GM19043 (cell line): ENCODE measurements at regions not wholly inside any gene's neighbourhood (a gene's known extent, or its start where the extent isn't known, plus 50 kb on each side); places are given as distances from the start of the nearest gene placed in this dataset.

ENCODE experiments used
- ATAC-seq: cut with Tn5 transposase; IDR thresholded peaks from one replicate; pipeline ENCODE4 v1.9.1; 2021; ENCODE audit warnings: low read depth; ENCODE audit not compliant: unreplicated experiment

DNA sequence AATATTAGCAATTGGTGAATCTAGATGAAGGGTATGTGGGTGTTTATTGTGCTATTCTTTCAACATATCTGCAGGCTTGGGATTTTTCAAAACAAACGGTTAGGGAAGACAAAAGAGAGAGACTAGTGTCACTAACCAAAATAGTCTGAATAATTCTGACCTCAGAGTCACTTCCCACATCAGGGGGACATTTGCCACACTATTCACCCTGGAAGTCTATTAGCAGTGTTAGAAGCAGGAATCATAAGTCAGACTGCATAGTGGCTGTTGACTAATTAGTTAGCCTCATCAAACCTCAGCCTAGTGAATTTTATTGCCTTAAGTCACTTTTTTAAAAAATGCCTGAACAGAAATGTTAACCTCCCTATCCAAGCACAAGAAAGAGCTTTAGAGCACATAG lies 169.2 kb upstream of the RGMB start:
- ATAC-seq: no peak

DNA sequence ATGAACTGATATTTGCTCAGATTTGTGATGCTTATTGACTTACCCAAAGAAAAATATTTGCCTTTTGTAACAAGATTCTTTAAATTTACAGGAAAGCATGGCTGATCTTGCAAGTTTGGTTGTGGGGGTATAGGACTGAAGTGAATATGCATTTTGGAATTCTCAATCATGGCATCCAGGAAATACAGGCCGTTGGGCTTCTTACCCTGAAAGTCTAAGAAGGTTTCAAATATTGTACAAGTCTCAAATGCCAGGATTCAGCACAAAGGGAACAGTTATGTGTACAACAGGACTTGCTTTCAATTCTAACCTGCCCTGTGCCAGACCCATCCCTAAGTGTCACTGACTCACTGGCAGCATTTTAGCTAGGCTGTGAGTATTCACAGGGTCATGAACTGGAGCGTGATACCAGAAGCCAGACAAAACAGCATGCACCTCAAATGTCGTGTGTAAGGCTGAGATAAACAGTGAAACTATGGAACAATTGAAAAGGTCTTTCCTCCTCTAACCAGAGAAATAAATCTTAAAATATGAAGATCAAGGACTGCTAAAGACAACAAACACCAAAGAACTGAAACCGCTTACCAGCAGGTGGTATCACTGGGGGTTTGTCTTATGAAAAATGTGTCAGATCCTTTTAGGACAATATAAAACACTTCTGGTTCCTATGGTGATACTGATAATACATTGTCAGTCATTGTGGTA lies 168.6 kb upstream of the RGMB start:
- ATAC-seq: no peak

GRCh38 chr5:98605426-98605825 lies 168.0 kb upstream of the RGMB start:
- ATAC-seq: no peak

DNA sequence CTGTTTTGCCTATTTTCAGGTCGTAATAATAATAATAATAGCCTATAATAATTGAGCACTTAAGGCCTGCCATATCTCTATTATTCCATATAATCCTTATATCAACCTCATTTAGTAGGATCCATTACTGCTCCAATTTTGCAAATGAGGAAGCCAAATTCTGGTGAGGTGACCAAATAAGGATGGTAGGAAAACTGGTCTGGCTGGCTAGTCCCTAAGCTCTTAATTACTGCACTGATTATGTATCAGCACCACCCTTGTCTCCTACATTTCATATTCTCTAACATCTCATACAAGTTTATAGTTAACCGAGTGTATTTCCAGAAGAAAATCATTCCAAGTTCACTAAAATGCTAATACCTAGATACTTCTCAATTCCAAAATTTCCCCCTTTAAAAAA lies 166.5 kb upstream of the RGMB start:
- ATAC-seq: no peak

DNA sequence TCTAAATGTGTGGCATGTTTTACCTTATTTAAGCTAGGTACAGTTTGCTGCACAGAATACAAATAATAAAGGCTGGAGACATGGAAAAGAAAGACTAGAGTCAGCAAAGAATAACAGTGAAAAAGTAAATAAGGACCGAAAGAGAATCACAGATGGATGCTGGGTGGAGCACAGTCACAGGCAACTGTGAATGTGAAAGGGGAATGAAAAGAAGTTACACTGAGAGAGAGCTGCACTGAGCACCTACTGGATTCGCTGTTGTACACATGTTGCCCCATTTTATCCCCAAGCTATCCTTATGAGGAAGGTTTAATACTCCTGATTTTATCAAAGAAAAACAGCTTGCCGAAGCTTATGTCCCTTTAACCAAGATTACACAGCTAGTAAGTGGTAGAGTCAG lies 165.4 kb upstream of the RGMB start:
- no peak for ATAC-seq

DNA sequence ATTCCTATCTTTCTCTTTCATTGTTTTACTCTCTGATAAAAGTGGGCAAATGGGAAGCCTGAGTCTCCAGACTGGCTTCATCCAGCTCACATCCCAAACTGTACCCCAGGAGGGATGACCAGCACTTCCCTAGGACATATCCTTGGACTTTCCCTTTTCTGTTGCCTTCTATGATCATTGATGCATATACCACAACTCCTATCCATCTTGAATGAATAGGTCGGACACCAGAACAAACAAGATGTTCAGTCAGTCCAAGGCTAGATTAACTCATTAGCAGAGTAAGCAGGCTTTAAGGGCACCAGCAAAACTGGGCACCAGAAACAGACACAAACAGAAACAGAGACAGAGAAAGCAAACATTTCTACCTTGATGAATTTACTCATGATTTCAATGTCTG lies 159.1 kb upstream of the RGMB start:
- no peak for ATAC-seq

- no peak for ATAC-seq
Measured at GRCh38 chr5:98621821-98622220, 151.6 kb upstream of the RGMB start.

DNA sequence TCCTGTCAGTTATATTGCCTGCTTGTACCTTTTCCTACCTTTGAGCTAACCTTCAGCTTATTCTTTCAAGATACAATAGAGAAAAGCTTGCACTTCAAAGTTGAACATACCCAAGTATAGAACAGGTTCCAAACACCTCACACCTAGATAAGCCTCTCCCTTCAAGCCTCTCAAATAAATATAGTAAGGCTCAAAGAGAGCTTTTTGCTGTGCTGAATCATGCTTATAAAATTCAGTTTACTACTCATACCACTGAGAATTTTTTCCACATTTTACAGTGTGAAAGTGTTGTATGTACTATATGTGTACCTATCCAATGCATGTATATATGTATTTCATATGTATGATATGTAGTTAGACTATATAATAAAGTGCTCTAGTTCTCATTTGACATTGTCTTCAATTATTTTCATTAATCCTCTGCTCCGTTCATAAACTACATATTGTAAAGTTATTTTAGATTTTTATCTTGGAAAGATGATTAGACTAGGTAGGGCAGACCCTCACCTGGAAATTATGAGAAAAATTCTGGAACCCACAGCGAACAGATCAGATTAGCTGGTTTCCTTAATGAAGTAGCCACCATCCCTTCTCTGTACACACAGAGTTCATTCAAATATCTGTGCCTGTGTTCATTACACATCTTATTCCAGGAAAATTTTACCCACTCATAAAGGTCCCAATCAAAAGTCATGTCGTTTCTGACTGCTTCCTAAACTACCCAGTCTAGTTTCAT lies 149.2 kb upstream of the RGMB start:
- ATAC-seq: no peak

DNA sequence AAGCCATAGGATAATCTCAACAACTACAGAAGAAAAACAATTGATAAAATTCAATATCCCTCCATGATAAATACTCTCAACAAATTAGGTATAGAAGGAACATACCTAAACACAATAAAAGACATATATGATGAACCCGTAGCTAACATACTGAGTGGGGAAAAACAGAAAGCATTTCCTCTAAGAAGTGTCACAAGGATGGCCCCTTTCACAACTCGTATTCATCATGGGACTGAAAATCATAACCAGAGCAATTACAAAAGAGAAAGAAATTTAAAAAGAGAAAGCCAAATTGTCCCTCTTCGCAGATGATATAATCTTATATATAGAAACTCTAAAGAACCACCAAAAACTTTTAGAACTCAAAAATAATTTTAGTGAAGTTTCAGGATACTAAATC lies 146.3 kb upstream of the RGMB start:
- no peak for ATAC-seq

- ATAC-seq: no peak
Measured at GRCh38 chr5:98630621-98631020, 142.8 kb upstream of the RGMB start.

DNA sequence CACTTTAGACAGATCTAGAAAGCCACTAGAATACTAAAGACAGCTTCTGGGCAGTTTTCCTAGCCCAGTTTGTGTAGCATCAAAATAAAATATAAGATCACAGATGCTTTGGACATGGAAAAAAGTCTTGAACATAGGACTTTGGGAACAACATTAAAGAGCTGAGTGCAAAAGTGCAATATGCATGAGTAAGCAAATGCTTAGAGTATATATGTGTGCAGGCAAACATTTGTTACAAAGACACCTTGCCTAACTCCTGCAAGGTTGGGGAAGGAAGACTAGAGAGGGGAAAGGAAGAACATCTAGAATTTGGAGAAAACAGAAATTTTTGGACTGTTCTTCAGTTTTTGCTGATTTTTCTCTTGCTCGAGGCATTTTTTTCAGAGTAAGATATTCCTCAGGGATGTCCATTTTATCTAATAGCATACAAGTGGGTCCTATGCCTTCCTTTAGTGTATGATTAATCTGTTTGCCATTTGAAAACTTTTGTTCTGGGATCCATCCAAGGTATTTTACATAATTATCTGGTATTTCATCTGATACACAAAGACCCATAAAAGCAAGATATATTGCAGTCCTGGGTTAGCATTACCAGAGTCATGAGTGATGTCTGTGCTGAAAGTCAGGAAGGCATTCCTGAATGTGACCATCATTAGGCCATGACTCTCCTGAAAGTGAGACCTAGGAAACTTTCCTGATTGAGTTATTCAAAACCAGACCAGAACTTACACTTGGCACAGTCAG lies 142.0 kb upstream of the RGMB start:
- no peak for ATAC-seq

- no peak for ATAC-seq
Measured at GRCh38 chr5:98635656-98636055, 137.8 kb upstream of the RGMB start.

DNA sequence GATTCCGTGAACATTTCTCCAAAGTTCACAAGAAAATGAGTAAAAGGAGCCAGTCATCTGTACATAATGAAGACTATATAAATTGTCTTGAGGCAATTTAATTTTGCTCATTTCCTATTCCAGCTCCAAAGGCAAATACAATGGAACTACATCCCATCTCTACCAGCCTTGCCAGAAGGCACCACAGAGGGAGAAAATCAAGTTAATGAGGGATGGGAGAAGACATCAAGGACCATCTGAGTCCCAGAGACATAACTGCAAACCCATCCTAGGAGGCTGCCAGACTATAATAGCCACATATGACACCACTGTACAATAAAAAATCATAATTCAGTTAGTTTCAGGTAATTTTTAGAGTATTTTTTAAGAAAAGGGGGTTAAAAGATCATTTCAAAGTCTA lies 136.3 kb upstream of the RGMB start:
- no peak for ATAC-seq

DNA sequence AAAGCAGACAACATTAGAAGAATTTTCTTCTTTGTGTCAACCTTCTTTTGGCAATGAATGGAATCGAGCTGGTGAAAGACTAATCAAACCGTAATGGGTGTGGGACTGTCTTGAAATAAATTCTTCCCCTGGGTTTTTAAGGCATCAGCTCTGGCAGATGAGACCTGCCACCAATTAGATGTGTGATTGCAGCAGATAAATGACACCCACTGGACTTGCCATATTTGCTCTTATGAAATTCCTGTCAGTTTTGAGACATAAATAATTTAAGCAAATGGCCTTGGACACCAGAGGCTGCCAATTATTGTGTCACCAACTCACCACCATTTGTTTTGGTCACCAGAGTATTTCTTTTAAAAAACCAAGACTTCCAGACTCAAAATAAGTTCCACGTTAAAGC lies 135.9 kb upstream of the RGMB start:
- ATAC-seq: no peak

DNA sequence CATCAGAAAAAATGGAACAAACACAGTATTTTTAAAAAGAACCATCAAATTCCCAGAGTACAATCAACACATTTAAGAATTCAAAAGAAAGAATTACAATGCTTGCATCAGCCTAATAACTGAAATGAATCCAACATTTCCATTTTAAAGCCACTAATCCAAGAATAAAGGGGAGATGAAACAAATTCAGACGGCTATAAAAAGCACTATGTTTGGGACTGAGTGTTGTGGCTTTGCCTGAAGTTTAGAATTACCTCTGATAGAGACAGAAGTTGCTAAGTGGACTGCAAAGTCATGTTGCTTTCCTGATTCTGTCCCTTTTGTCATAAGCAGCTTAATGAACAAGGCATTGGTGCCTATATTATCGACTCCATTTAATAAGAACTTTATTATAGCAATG lies 135.4 kb upstream of the RGMB start:
- no peak for ATAC-seq

- ATAC-seq: no peak
Measured at GRCh38 chr5:98638701-98639100, 134.8 kb upstream of the RGMB start.

GRCh38 chr5:98639274-98639673 lies 134.2 kb upstream of the RGMB start:
- ATAC-seq: no peak

DNA sequence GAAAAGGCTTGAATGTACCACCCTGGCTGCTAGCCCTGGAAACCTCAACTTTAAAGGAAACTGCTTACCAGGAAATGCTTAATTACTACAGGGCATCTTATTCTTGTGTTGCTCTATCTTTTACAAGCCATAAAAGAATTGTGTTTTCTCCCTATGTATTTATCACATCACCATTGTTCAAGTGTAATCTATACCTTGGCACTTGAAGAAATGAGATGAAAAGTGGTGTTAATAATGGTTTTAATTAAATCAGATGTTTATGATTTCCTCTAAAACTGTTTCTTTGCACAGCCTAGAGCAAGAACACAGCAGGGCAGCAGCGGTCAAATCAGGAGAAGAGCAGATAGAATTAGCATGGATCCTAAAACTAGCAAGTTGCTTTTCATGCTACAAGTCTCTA lies 131.8 kb upstream of the RGMB start:
- ATAC-seq: no peak

- ATAC-seq: no peak
Measured at GRCh38 chr5:98643569-98643968, 129.9 kb upstream of the RGMB start.

GRCh38 chr5:98651715-98652114 lies 121.7 kb upstream of the RGMB start:
- no peak for ATAC-seq

GRCh38 chr5:98656125-98656795 lies 117.2 kb upstream of the RGMB start:
- no peak for ATAC-seq
